ENCODE measurements at regions not wholly inside any gene's neighbourhood (a gene's known extent, or its start where the extent isn't known, plus 50 kb on each side); places are given as distances from the start of the nearest gene placed in this dataset.

DNA sequence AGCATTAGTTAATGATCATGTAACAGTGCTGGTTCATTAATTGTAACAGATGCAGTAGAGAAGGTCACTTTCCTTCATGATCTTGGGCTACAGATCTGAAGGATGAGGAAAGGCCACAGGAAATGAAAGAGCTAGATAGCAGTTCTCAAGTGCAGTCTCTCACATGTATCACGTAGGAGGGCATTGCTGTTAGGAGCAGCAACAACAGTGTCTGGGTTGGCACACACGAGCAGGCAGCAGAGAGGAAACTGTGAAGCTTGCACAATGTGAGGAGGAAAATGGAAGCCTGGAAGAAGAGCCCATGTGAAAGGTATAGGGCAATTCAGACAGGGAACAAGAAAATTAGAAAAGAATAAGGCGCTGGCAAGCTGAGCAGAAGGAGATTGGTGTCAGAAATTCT is 1741.5 kb downstream of the PCDH9 start:
- ATAC-seq (ENCODE audit: low read depth) (no peak), DNase-seq (no peak)
- intact Hi-C loops (cut with micrococcal nuclease) (no loop called here), in situ Hi-C loops (cut with MboI; ENCODE audit: low sequenced_read_pairs) (no loop called here), dilution Hi-C loops (cut with HindIII; ENCODE audit: low sequenced_read_pairs, unreplicated experiment) (no loop called here)
- no peak overlapping the region for H2BK120ac ChIP-seq (ENCODE audit: low read depth, low read length)
- no peak overlapping the region for H2AK9ac ChIP-seq (replicated peaks; ENCODE audit: low read depth, low read length, poor library complexity)
- H4K91ac ChIP-seq (ENCODE audit: insufficient read depth, low read depth, low read length): no peak overlapping the region
- H3K18ac ChIP-seq (ENCODE audit: low read depth, low read length): no peak overlapping the region
- H3K14ac ChIP-seq (replicated peaks; ENCODE audit: low read depth, low read length): no peak overlapping the region
- no peaks in the 10 kb centered on the region for H3K79me1 ChIP-seq (ENCODE audit: low read depth in 1 of 2, low read length in 2 of 2)
- H3K4me2 ChIP-seq (ENCODE audit: low read depth, low read length): no peak overlapping the region
- H4K5ac ChIP-seq (ENCODE audit: low read depth, low read length): no peak overlapping the region
- no peak overlapping the region for H3K56ac ChIP-seq (ENCODE audit: extremely low read depth, insufficient read depth, low read length)
- H3K36me3 ChIP-seq (ENCODE audit: control insufficient read depth, insufficient read depth, low read length): no peaks in the 10 kb centered on the region
- H2BK15ac ChIP-seq (ENCODE audit: low read depth, low read length): no peak overlapping the region
- ChIA-PET CTCF (interaction anchor here (0.7 kb wide), 1 partner anchor 16 kb away, joined by 3 read pairs; no protein-coding TSS in a partner anchor), POLR2A (ENCODE audit: unreplicated experiment) (no interaction called here)
- H4K8ac ChIP-seq (ENCODE audit: low read depth in 2 of 2, low read length in 2 of 2): no peak overlapping the region
- no peak overlapping the region for H3K4me3 ChIP-seq (ENCODE audit: insufficient read depth, low read depth, low read length)
- no peak overlapping the region for H3K23ac ChIP-seq (ENCODE audit: low read depth, low read length)
- TF ChIP-seq, protein P1, sequence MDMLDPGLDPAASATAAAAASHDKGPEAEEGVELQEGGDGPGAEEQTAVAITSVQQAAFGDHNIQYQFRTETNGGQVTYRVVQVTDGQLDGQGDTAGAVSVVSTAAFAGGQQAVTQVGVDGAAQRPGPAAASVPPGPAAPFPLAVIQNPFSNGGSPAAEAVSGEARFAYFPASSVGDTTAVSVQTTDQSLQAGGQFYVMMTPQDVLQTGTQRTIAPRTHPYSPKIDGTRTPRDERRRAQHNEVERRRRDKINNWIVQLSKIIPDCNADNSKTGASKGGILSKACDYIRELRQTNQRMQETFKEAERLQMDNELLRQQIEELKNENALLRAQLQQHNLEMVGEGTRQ (IDR thresholded peaks at IDR 0.05; ENCODE audit: low read depth, low read length): no peak
- TF ChIP-seq CHD1 (IDR thresholded peaks at IDR 0.05; ENCODE audit: low read depth, low read length): no peak
- TF ChIP-seq RAD21 (IDR thresholded peaks at IDR 0.05; ENCODE audit: low read length): no peak
- no peak for TF ChIP-seq MAFK (IDR thresholded peaks at IDR 0.05; ENCODE audit: low read depth, low read length)
- H2BK5ac ChIP-seq (ENCODE audit: low read depth, low read length, poor library complexity, severe bottlenecking): no peak overlapping the region
- H3K4ac ChIP-seq (ENCODE audit: low read depth, low read length): no peak overlapping the region
- H3K27me3 ChIP-seq (ENCODE audit: control insufficient read depth, insufficient read depth, low read length): no peaks in the 10 kb centered on the region
- H3K9me1 ChIP-seq (ENCODE audit: insufficient read depth, low read length): 0 out of 2 replicates have a peak, but pooled peaks cover 3% of the 10 kb centered on the region
- no peak overlapping the region for H3K27ac ChIP-seq (ENCODE audit: insufficient read depth, low read length)
- no peak overlapping the region for H2AK5ac ChIP-seq (ENCODE audit: low read depth, low read length)
- 43% methylated on average over 1 of the region's 3 CpGs; no CpG with 5 or more reads in 1 of the 2 experiments for WGBS, 2 experiments (ENCODE audit: extremely low coverage in 2 of 2, insufficient read length in 1 of 2)
- H4K20me1 ChIP-seq (ENCODE audit: insufficient read depth, low read length): no peaks in the 10 kb centered on the region
- H3K9me3 ChIP-seq (ENCODE audit: control insufficient read depth, insufficient read depth, low read length): no peaks in the 10 kb centered on the region
- BruUV-seq (replicated peaks): no TSS peak
- H3K4me1 ChIP-seq (ENCODE audit: control insufficient read depth, insufficient read depth, low read length): no peaks in the 10 kb centered on the region
- H2AFZ ChIP-seq (replicated peaks; ENCODE audit: low read length, poor library complexity): peak overlapping the region; percentile 84
- H3K9ac ChIP-seq (ENCODE audit: low read depth, low read length): no peak overlapping the region
- H2BK20ac ChIP-seq (ENCODE audit: low read depth, low read length): no peak overlapping the region
